GM21529 (cell line): ENCODE measurements at regions not wholly inside any gene's neighbourhood (a gene's known extent, or its start where the extent isn't known, plus 50 kb on each side); places are given as distances from the start of the nearest gene placed in this dataset.
A peak's percentile ranks its signal among the peaks of the same experiment; 100 is the strongest.

ENCODE experiments used
- ATAC-seq: cut with Tn5 transposase; IDR thresholded peaks from one replicate; pipeline ENCODE4 v1.9.1; 2021; ENCODE audit not compliant: unreplicated experiment

- ATAC-seq: peak; percentile 72
Observed at GRCh38 chr12:115338566-115339294, 654.8 kb upstream of the TBX3 start.

- no peak for ATAC-seq
Observed at GRCh38 chr12:115337693-115338543, 653.9 kb upstream of the TBX3 start.

DNA sequence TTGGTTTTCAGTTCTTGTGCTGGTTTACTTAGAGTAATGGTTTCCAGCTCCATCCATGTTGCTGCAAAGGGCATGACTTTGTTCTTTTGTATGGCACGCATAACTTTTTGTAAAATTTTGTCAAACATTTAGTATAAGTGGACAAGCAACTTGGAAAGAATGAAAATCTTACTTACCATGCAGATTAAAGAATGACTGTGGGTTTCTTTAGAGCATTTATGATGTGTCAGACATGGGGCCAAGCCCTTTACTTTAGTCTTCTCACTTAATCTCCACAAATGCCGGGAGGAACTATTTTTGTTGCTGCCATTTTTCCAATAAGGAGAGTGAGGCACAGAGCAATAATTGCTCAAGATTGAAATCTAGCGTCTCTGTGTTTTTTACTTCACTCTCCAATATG, 652.5 kb upstream of the TBX3 start:
- ATAC-seq: no peak

GRCh38 chr12:115335594-115335993, 651.6 kb upstream of the TBX3 start:
- no peak for ATAC-seq

GRCh38 chr12:115335048-115335447, 651.1 kb upstream of the TBX3 start:
- ATAC-seq: no peak

DNA sequence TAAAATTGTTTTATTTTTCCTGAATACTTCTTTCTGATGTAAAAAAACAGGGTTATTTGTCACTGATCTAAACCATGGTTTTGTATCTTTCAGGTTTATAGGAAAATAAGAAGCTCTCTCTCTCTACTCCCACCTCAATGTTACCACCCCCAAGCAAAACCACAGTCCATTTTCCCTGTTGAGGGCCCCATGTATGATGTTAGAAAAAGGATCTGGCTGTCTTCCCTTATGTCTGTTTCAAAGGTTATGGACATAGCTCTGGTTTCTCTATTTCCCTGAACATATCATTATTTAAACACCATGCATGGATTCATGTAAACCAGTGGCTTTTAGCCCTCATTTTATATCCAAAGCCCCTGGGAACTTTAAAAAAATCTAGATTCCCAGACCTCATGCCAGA, 649.0 kb upstream of the TBX3 start:
- no peak for ATAC-seq

DNA sequence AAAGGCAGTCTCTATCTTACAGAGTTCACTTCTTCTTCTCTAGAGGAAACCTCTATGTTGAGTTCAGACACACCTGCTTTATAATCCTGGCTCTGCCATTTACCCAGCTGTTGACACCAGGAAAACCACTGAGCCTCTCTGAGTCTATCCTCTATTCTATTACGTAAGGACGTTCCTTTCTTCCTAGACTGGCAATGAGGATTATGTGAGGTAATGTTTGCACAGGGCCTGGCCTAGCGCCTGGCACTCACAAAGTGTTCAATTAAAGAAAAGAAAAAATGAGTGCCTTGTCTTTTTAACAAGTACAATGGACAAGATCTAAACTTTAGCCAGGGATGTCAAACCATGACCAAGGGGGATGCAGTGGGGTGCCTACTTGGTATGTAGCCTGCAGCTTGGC, 641.9 kb upstream of the TBX3 start:
- ATAC-seq: no peak

GRCh38 chr12:115324949-115325593, 641.1 kb upstream of the TBX3 start:
- ATAC-seq: no peak

- ATAC-seq: no peak
Observed at GRCh38 chr12:115323223-115323905, 639.4 kb upstream of the TBX3 start.

- ATAC-seq: peak; percentile 93
Observed at GRCh38 chr12:115322275-115322674, 638.3 kb upstream of the TBX3 start.

GRCh38 chr12:115320967-115321366, 637.0 kb upstream of the TBX3 start:
- no peak for ATAC-seq

DNA sequence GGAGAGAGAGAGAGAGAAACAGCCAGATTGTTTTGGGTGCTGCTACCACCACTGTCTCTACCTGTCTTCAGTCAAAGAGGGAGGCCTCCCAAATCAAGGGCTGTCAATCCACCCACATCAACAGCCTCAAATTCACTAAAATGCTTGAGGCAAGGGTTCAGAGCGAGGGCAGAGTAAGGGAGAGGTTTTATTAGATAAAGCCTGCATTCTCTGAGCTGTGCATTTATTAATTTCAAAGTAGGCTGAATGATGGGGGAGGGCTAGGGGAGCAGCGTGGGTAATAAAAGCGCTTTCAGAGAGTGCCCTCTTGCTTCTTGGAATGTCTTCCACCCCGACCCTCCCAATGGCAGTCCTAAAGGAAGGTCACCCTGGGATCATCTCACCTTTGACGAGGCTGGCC, 636.5 kb upstream of the TBX3 start:
- no peak for ATAC-seq

GRCh38 chr12:115319446-115320040, 635.6 kb upstream of the TBX3 start:
- no peak for ATAC-seq

GRCh38 chr12:115313929-115314328, 630.0 kb upstream of the TBX3 start:
- ATAC-seq: no peak

DNA sequence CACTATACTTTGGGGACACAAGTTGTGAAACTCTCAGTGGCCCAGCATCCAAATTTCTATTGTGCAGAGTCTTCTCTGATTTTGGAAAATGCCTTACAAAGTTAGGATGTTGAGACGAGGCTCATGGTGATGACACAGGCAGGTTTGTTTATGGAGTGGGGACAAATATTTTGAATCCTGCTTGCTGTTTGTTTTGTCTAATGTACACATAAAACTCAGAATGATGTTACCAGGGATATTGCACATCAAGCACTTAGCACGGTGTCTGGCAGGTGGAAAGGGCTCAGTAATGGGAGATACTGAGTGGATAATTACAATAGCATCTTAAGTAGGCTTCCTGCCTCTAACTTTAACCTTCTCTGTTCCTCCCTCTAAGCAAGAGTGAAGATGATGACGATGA, 628.9 kb upstream of the TBX3 start:
- no peak for ATAC-seq

DNA sequence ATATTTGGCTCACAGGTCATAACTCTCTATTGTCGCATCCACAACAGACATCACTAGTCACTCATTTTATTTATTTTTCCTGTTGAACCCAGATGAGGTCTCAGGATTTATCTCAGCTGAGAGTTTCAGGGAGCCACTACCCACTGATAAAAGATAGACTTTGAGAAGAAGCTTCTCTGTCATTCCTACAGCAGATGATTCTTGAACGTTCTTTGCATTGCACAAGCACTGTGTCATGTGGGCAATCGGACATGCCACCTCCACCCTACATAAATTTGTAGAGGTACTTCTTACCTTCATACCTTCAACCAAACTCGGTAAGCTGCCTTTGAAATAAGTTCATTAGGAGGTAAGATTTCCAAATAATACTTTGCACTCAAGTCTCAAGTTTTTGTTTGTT, 627.9 kb upstream of the TBX3 start:
- ATAC-seq: no peak

- ATAC-seq: no peak
Observed at GRCh38 chr12:115308918-115309317, 624.9 kb upstream of the TBX3 start.

DNA sequence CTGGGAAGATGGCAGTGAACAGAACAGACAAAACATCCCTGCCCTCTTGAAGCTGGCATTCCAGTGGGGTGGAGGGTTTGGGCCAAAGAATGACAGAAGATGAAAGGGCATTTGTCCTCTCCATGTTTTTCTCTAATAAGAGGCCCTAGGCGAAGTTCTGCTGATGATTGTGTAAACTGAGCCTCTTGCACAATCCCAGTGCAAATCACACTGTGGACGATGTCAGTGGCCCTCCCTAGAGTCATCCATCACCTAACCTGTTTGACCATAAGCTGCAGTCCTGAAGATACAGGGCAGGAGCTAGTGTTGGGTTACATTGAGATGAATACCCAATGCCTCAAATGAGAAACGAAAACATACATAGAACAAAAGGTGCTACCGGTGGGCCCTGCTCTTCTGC, 622.4 kb upstream of the TBX3 start:
- no peak for ATAC-seq

DNA sequence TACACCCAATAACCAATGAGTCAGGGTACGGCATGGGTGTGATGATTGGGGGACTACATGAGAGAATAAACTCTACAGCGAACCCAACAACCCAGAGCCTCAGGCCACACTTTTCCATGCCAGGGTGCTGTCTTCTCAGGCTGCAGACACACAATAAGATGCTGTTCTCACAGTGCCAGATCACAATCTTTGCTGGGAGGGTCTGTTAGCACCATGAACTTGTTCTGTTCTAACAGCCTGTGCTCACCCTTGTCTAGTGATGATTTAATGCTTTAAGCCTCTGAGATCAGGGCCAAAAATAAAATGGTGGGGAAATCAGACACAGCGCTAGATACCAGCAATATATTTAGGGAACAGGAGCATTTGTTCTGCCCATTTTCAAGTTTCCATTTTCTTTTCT, 621.9 kb upstream of the TBX3 start:
- ATAC-seq: no peak

- no peak for ATAC-seq
Observed at GRCh38 chr12:115305275-115305674, 621.3 kb upstream of the TBX3 start.

DNA sequence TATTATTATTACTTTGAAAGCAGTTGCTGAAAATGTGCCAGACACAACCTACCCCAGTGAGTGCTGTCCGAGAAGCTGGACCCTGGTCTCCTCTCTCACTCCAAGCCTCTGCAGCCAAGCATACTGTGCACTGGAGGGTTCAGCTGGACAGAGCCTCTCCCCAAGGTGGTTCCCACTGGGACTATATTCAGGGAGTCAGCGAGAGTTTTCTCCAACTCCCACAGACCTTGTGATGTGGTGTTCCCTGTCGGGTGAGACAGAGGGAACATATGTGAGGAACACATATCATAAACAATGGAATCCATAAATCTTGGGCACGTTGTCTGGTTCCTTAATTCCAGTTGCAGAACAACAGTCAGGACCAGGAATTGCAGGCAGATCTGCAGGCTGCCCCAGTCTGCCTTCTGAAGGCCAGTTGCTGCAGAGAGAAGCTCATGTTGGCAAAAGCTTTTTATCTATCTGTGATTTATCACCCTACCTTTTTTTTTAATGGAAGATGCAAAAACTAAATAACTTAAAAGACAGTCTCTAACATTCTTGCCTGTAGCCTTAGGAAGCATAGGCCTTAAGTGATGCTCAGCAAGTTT, 619.8 kb upstream of the TBX3 start:
- ATAC-seq: no peak
